Epithelial cell of esophagus (primary cell): ENCODE measurements at regions not wholly inside any gene's neighbourhood (a gene's known extent, or its start where the extent isn't known, plus 50 kb on each side); places are given as distances from the start of the nearest gene placed in this dataset.

Experiments used
- DNase-seq: peaks from one replicate; pipeline ENCODE4 v3.0.0; 2010; ENCODE audit warnings: low read depth
- H3K4me3 ChIP-seq: 2 replicates; pipeline ENCODE4 v1.5.1; 2011; ENCODE audit warnings: mild to moderate bottlenecking, low read length, control low read depth
- CTCF ChIP-seq: IDR thresholded peaks from 2 replicates; pipeline ENCODE4 v1.5.1; 2011; ENCODE audit warnings: low read depth, mild to moderate bottlenecking, low read length, control low read depth, inconsistent platforms; ENCODE audit not compliant: insufficient read depth; ENCODE audit errors: missing control alignments

GRCh38 chr10:33095867-33096815, 138.1 kb upstream of the ITGB1 start:
- no peak for TF ChIP-seq CTCF
- no peak overlapping the region for H3K4me3 ChIP-seq
- DNase-seq = no peak

GRCh38 chr10:33094263-33095051, 136.4 kb upstream of the ITGB1 start:
- no peak overlapping the region for H3K4me3 ChIP-seq
- no peak for DNase-seq
- no peak for TF ChIP-seq CTCF

- no peak for DNase-seq
- no peak overlapping the region for H3K4me3 ChIP-seq
- TF ChIP-seq CTCF = no peak
Measured at GRCh38 chr10:33093362-33093761, 135.3 kb upstream of the ITGB1 start.

GRCh38 chr10:33092596-33092995, 134.6 kb upstream of the ITGB1 start:
- H3K4me3 ChIP-seq = no peak overlapping the region
- TF ChIP-seq CTCF = no peak
- no peak for DNase-seq

- DNase-seq = no peak
- H3K4me3 ChIP-seq = no peak overlapping the region
- no peak for TF ChIP-seq CTCF
Measured at GRCh38 chr10:33091201-33091600, 133.2 kb upstream of the ITGB1 start.

GRCh38 chr10:33088990-33089389, 131.0 kb upstream of the ITGB1 start:
- no peak for TF ChIP-seq CTCF
- DNase-seq = no peak
- H3K4me3 ChIP-seq = no peak overlapping the region

- no peak overlapping the region for H3K4me3 ChIP-seq
- TF ChIP-seq CTCF = no peak
- no peak for DNase-seq
Measured at GRCh38 chr10:33087922-33088321, 129.9 kb upstream of the ITGB1 start.
